ENCODE measurements at regions not wholly inside any gene's neighbourhood (a gene's known extent, or its start where the extent isn't known, plus 50 kb on each side); places are given as distances from the start of the nearest gene placed in this dataset.

DNA sequence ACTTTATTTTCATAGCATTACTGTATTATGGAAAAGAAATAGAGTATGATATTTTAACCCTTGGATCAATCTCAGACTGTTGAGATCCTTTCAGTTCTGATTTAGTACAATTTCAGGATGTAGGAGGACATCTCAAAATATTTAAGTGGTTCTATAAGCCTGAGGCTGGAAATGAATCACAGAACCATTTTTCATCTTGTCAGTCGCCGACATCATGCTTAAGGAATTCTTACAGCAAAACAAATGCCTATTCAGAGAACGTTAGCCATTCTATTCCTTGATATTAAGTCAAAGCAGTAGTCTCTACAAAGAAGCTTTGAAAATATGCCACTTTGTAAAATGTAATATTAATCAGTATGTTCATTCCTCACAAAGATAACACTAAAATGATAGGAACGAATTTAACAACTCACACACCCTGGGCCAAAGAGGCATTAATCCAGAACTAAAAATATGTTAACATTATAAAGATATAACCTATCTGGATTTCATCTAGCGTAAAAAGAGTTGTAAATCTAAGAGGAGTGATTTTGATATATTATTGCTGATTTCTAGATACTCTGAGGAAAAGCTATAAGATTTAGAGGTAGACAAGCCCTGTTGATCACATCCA, 152.0 kb downstream of the GASK1B start:
- no peak for TF ChIP-seq CTCF (IDR thresholded peaks at IDR 0.05)
- no peak for TF ChIP-seq POLR2A (IDR thresholded peaks at IDR 0.05)

Measured in uterus (tissue), 2 donors.